Inferior parietal cortex (tissue), 1 donor: ENCODE measurements at regions not wholly inside any gene's neighbourhood (a gene's known extent, or its start where the extent isn't known, plus 50 kb on each side); places are given as distances from the start of the nearest gene placed in this dataset.
"Not testable (repeated sequence)": the region's sequence is repeated elsewhere in the genome, so short reads cannot be mapped to it uniquely, and the experiment has no call there.

Source experiments
- DNase-seq: peaks from one replicate; pipeline ENCODE4 v3.0.0-alpha.2; 2016; ENCODE audit errors: extremely low spot score

DNA sequence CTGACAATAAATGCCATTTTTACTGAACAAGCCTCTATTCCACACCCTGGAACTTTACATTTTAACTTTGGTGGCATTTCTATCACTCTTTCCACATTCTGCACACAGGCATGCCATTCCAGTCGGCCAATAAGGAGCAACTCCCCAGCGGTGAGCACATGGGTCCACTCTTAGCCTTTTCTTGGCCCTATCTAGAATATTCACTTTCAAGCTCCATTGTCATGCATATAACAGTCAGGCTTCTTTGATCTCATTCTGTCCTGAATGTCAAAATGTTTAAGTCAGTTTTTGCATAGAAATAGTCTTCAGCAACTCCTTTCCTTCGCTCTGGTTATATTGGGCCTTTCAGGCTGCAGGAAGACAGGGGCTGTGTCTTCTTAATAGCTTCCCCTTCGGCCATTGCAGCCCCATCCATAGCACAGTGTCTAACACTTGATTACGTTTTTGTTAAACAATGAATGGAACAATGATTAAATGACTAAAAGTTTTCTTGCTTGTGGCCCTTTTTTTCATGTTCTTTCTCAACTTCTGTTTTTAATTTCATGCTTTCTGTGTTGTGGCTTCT, 427.3 kb downstream of the MFSD1 start:
- DNase-seq, result no peak

DNA sequence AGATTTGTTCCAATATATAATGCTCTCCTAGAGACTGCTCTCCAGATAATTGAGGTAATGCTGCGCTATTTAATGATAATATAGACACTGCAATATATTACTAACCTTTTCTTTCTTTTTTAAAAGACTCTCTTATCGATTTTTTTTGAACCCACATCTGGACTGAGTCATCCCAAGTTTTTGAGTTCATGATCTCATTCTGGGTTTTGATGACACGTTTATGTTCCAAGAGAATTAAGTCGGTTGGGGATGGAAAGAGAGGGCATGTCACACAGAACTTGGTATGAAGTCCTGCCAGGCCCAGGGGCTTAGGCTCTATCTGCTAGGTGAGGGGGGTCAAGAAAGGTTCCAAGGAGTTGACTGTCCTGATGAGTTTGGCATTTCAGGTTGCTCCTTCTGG, 431.1 kb downstream of the MFSD1 start:
- DNase-seq, result no peak

DNA sequence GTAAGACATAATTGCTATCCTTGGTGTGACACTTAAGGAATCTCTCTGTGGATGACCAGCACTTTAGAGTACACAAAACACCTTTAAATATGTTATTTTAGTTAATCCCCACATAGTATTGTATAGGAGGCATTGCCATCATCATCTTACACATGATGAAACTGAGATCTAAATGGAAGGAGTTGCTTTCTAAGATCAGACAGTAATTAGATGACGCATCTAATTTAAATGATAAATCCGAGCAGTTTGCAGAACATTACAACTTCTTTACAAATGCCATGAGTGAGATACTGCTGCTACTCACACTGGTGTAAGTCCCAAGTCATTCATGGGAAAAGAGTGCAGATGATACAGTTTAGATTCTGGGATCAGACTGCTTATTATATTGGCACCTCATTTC, 431.9 kb downstream of the MFSD1 start:
- DNase-seq, result no peak

DNA sequence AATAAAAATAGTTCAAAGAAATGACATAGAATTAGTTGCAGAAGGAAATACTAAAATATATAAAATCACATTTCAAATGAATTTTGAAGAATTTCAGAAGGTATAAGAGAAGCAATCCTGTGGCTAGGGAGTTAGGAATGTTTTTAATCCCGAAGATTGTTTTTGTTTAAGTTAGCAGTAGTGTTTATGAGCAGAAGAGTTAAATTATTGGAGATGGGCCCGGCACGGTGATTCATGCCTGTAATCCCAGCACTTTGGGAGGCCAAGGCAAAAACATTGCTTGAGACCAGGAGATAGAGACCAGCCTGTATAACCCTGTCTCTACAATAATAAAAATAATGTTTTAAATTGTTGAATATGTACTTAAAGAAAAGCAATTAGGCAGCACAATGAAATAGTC, 432.5 kb downstream of the MFSD1 start:
- DNase-seq, result no peak

DNA sequence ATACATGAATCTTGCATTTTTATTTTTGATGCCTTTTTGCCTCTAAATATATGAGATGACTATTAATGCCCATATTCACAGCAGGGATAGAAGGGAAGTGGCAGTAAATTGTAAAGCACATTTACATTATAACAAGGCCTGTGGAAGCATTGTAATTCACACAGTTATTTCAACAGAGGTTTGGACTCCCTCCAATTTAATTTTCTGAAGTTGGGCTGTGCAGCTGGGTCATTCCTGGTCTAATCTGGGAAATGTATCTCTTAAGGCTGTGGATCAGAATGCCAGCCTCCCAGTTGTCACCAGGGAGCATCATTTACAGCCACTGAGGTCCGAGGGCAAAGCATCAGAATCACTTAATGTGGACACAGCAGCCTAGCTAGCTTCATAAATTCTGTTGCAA, 434.5 kb downstream of the MFSD1 start:
- no peak for DNase-seq

DNA sequence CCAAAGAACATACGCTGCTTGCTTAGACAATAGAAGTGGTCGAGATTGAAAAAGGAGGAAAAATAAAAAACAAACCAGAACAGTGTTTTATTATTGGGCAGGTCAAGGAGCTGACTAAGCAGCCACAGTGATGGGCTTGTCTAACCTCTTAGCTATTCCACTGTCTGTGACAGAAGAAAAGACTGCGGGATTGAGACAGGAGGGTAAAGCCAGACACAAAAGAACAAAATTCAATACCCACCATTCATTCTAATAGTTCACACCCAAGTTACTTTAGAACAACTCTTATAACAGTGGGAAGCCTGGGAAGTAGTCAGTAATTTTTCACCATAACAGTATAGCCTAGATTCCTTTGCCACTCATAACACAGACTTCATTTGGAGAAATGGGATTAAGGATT, 435.4 kb downstream of the MFSD1 start:
- no peak for DNase-seq

DNA sequence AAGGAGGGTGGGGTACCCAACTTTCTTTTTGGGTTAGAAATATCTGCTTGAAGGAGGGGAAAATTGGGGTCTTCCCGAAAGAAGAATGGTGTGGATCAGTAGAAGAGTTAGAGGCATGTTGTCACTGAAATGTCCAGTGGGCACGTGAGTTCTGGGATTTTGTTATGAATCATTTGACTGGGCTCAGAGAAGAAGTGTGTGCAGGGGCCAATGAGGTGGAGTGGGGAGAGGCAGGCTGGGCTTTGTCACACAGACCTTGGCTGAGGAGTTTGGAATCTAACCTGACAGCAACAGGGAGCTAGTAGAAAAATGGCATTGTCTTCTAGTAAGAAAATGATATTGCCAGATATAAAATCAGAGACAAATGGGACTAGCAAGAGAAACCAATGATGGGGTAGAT, 436.8 kb downstream of the MFSD1 start:
- DNase-seq, result no peak

DNA sequence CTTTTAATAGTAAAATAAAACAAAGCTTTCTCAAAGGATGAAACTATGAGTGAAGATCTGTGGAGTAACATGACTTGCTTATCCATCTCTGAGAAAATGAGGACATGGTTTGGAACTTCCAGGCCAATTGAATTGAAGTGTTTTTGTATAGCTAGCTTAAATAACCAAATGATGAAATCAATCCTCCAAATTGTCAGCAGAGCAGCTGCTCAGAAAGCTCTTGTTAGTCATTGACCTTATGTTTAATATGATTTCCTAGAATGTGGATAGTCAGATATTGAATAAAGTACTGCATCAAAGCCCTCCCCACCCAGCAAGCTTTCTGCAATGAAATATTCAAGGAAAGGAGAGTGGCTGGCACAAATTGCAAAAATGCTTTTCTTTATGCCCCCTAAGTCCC, 437.2 kb downstream of the MFSD1 start:
- DNase-seq, result no peak

DNA sequence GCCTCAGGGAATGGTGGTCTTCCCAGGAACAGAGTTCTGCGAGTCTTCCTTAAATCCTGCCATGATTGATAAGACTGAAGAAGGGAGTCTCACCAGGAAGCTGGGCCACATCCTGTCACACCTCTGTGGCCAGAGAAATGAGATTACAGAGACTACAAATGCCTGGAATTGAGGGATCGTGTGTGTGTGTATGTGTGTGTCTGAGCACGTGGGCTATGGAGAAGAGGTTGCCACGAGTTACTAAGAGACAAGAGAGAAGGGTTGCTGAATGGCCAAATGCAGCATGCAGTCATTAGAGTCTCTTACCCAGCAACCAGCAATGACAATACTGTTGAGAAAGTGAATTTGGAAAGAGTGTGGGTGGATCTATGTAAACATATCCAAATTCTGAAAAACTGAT, 443.1 kb downstream of the MFSD1 start:
- no peak for DNase-seq

DNA sequence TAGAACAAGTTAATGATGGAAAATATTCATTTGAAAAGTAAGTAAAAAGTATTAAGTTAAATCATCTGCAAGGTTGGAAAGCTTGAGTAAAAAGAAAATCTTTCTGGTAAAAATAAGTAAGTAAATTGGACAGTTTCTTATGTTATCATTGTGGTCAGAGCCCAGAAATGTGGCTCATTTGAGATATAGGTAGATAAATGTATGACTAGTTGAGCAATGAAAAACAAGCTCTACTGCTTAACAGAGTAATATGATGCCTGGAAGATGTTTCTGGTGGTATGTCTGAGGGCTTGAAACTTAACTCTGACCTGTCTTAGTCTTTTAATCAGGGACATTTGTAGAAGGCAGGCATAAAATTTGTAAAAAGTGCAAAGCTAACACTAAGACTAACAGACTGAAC, 444.0 kb downstream of the MFSD1 start:
- no peak for DNase-seq

DNA sequence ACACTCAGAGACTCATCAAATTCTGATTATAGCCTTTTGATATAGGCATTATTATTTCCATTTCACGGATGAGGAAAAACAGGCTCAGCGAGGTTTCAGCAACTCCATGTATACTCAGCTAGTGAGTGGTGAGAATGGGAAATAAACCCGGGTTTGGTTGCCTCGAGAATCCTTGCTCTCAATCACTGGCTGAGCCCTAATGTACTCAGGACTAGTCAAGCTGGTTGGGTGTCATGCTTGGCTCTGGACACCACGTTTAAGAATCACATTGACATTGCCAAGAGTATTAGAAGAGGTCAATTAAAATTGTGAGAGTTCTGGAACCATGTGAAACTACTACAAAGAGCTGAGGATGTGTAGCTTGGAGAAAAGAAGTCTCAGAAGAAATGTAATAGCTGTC, 444.5 kb downstream of the MFSD1 start:
- no peak for DNase-seq

DNA sequence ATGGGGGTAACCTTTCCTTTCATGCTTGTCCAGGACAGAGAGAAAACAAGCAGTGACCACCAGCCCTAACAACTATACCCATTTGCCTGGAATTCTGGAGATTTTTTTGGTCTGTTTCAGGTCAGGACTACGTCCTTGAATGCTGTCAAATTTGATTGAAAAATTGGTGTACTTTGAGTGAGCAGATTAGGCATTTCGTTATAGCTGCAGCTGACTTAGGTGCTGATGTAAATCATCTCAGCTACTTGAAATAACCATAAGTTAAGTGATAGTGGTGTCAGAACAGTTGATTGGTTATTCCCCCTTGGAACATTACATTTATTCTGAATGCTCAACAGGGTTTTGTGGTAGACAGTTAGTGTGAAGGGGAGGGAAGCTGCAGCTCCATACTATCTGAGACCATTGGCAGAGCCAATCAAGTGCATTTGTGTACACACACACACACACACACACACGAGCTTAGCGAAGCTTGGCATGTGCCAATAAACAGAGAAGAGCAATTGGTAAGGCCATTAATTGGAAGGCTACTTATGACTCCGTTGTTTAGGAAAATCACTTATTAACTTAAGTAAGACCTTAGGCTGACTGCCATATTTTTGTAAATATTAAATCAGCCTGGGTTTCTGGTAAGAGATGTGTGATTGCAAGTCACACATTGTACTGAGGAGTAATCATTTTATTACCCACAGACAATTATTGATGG, 447.8 kb downstream of the MFSD1 start:
- no peak for DNase-seq

DNA sequence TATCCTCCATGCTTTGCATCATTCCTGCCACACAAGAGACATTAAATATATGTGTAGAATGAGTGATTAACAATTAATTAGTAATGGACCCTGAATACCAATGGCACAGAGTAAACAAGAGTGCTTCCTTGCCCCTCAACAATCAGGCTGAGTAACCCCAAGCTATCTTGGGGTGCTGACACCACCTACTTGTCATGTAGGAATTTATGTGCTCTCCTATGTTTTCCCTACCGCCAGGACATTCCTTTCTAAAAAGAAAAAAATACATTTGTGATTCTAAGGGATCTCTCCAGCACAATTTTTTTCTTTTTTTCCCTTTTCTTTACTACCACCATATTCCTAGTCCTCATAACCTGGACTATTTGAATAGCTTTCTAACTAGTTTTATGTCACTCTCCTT, 449.1 kb downstream of the MFSD1 start:
- DNase-seq, result no peak

DNA sequence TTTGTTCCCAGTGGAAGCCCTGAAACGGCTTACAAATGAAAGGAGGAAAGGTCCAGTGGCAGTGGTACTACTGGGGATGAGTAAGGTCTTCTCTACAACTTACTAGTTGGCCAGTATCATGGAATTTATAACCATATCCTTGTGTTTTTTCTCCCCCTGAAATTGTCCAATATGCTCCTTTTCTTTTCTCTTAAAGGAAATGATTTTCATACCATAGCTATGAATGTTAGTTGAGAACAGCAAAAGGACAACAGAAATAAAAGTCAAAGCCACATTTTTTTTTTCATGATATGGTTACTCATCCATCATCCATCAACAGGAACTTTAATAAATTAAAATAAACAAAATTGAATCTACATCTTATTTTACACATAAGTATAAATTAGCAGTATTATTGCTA, 450.4 kb downstream of the MFSD1 start:
- DNase-seq, result no peak

DNA sequence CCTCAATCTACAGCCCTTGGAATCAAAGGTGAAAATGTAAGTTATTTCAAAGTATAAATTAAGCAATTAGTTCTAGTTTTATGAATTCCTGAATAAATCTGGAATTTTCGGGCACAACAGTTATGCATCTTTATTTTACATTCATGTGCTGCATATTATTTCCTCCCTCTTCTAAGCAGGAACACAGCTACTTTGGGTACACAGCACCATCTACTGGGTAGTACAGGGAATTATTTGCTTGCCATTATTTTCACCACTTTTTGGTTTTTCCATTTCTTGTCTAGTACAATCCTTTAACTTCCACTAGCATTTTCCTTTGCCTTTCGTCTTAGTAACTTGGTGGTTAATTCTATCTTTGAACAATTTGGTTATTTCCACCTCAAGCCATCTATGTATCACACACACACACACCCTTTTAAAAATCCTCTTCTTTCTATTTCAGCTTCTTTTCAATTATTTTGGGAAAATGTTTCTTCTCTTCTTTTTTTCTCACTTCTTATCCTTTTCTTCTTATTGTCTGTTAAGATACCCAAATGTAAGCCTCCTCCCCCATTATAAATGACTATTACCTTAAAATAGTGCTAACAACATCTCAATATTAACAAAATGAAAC, 451.0 kb downstream of the MFSD1 start:
- DNase-seq, result no peak

DNA sequence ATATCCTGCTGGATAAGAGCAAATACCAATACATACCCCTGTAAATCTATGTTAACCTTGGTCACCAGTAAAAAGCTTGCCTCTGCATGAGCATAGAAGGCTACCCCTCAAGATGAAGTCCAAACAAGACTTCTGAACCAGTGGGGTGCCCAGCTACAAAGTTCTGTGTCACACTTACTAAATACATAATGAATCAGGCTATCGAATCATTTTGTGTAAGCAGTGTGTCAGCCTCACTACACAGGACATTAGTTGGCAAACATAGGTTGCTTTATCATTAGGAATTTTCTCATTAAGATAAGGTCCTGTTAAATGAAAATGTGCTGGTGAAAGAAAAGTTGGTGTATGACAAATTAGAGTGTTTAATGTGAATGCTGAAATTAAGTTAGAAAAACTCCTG, 452.0 kb downstream of the MFSD1 start:
- DNase-seq, result no peak

DNA sequence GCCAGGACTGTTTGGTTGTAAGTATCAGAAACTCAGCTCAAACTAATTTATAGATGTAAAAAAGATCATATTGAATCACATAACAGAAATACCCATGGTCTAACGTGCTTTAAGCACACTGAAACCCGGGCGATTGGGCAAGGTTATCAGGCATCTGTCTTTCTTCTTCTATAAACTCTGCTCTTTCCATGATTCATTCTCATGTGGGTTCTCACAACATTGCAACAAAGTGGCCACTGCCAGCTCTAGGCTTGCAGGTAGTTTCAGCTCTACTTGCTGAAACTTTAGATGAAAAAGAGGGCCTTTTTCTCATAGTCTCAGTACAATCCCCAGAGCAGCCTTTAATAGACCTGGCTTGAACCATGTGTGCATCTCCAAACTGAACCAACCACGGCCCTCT, 456.1 kb downstream of the MFSD1 start:
- DNase-seq, result no peak

DNA sequence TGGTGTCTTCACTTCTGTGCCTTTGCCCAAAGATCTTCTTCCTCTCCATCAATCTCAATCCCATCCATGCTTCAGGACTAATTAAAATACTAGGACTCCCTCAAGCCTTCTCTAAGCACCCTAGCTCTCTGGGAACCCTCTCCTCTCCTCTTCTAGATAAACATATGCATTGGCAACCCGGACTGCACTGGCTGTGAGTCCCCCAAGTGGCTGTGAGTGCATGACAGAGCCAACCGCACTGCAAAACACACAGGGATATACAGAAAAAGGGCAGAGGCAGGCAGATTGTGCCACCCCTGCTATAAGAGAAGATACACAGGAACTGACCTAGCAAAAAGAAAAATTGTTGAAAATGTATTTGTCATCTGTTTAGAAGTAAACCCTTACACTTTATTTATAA, 457.1 kb downstream of the MFSD1 start:
- no peak for DNase-seq

DNA sequence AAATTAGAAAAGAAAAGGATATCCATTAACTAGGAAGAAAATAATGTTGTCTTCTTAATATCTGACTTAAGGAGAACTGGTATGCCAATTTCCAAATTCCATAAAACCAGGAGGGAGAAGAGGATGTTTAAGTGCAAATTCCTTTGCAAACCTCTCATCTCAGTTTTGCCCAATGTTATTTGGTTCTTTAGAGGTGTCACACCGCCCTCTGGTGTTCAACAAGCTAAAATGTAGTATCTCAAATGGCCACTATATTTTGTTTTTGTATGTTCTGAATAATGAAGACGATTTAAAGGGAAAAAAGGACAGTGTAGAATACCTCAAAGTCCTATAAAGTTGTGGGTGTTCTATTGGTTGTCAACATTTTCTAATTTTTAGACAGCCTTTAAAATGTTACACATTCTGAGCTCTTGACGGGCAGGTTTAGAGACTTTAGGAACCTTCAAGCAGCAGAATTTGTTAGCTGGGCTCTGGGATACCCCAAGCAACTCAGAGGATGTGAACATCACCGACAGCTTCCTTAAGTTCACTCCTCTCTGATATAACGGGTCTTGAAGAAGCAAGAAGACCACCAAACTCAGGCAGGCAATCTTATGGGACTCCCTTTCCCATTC, 458.3 kb downstream of the MFSD1 start:
- DNase-seq, result peak; percentile 86

DNA sequence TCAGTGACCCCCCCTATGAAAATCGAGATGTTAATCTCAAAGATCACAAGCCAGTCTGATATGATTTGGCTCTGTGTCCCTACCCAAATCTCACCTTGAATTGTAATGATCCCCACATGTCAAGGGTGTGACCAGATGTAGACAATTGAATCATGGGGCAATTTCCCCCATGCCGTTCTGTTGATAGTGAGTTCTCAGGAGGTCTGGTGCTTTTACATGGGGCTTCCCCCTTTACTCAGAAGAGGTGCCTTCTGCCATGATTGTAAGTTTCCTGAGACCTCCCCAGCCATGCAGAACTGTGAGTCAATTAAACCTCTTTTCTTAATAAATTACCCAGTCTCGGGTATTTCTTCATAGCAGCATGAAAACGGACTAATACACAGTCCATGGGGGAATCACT, 459.5 kb downstream of the MFSD1 start:
- DNase-seq, result not testable (repeated sequence)

DNA sequence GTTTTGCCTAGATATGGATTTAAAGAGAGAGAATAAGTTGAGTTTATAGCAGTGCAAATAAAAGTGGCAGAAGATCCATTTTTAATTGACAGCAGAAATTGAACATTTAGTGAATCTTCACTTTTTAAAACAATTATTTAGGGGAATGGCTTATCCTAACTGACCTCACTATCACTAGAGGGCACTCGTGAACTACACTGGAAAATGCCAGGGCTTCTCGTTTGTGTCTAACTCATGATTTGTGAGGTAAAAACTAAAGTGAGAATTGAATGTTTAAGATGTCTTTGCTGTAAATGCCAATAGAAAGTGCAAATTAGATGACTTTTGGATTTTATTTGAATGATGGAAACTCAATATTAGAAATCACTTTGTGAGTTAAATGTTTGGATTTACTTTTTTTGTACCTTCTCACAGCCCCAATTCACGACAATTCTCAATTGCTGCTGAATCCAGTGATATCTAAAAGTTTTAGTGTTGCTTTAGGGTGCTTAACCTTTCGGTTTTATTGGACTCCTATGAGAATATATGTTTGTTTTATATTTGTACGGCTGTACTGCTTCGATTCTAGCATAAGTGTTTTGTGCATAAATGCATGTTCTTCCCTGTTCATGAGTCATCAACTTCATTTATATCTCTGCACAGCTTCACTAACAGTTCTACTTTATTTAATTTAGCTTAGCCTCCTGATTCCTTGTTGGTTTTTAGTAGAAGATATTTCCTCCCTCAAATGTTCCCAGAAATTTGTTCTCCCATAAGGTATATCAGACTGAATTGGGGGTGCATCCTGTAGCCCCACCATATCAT, 462.1 kb downstream of the MFSD1 start:
- DNase-seq, result peak; percentile 90

DNA sequence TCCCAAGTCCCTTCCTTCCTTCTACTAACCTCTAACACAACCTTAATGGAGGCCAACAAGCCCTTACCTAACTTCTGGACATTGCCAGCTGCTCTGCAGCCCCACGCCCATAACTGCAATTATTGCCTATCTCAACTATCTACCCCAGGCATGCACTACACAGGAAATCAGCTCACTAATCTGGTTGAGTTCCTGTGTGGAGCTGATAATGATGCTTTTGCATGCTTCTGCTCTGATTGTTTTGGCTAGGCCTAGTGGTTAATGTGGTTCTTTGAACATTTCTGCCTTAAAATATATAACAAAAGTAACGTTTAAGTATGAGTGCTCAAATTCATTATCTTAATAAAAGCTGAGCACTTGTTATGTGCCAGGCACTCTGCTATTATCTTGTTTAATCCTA, 463.9 kb downstream of the MFSD1 start:
- DNase-seq, result no peak
